Keratinocyte (primary cell): ENCODE measurements at regions not wholly inside any gene's neighbourhood (a gene's known extent, or its start where the extent isn't known, plus 50 kb on each side); places are given as distances from the start of the nearest gene placed in this dataset.

Experiments used
- EZH2 ChIP-seq: IDR thresholded peaks from one replicate; pipeline ENCODE4 v1.6.1; 2012; ENCODE audit warnings: inconsistent platforms, mild to moderate bottlenecking, low read length, moderate library complexity
- TF ChIP-seq, protein P1 (sequence below), 3 experiments: IDR thresholded peaks in 1 of 3; conservative IDR thresholded peaks in 1 of 3; optimal IDR thresholded peaks in 1 of 3; 2 replicates in 2 of 3; 3 replicates in 1 of 3; pipeline versions ENCODE3 to v1.5.1; 2011; ENCODE audit warnings: low read length in 3 of 3, mild to moderate bottlenecking in 3 of 3, moderate library complexity in 2 of 3, control low read depth in 1 of 3, inconsistent platforms in 1 of 3; ENCODE audit not compliant: insufficient read depth in 2 of 3; ENCODE audit errors: extremely low read depth in 1 of 3

- TF ChIP-seq EZH2, result no peak
- TF ChIP-seq, protein P1, sequence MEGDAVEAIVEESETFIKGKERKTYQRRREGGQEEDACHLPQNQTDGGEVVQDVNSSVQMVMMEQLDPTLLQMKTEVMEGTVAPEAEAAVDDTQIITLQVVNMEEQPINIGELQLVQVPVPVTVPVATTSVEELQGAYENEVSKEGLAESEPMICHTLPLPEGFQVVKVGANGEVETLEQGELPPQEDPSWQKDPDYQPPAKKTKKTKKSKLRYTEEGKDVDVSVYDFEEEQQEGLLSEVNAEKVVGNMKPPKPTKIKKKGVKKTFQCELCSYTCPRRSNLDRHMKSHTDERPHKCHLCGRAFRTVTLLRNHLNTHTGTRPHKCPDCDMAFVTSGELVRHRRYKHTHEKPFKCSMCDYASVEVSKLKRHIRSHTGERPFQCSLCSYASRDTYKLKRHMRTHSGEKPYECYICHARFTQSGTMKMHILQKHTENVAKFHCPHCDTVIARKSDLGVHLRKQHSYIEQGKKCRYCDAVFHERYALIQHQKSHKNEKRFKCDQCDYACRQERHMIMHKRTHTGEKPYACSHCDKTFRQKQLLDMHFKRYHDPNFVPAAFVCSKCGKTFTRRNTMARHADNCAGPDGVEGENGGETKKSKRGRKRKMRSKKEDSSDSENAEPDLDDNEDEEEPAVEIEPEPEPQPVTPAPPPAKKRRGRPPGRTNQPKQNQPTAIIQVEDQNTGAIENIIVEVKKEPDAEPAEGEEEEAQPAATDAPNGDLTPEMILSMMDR (optimal IDR thresholded peaks at IDR 0.05 in 1 of 3, IDR thresholded peaks at IDR 0.05 in 1 of 3, conservative IDR thresholded peaks at IDR 0.05 in 1 of 3; ENCODE audit: extremely low read depth in 1 of 3, insufficient read depth in 2 of 3, low read length in 3 of 3), result no peak
Observed at GRCh38 chr4:27568952-27569319, 708.3 kb downstream of the STIM2 start.
